GM21529 (cell line): ENCODE measurements at regions not wholly inside any gene's neighbourhood (a gene's known extent, or its start where the extent isn't known, plus 50 kb on each side); places are given as distances from the start of the nearest gene placed in this dataset.
"Not testable (repeated sequence)": the region's sequence is repeated elsewhere in the genome, so short reads cannot be mapped to it uniquely, and the experiment has no call there.

Source experiments
- ATAC-seq: cut with Tn5 transposase; IDR thresholded peaks from one replicate; pipeline ENCODE4 v1.9.1; 2021; ENCODE audit not compliant: unreplicated experiment

DNA sequence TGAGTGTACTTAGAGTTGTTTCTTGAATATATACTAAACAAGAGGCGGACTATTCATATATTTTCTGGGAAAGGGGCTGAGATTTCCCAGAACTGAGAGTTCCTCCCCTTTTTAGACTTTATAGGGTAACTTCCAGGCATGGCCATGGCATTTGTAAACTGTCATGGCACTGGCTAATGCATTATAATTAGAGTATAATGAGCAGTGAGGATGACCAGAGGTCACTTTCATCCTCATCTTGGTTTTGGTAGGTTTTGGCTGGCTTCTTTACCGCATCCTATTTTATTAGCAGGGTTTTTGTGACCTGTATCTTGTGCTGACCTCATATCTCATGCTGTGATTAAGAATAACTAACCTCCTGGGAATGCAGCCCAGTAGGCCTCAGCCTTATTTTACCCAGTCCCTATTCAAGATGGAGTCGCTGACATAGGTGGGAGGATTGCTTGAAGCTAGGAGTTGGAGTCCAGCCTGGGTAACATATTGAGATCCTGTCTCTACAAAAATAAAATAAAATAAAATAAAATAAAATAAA lies 91.4 kb downstream of the MOBP start:
- ATAC-seq: no peak

DNA sequence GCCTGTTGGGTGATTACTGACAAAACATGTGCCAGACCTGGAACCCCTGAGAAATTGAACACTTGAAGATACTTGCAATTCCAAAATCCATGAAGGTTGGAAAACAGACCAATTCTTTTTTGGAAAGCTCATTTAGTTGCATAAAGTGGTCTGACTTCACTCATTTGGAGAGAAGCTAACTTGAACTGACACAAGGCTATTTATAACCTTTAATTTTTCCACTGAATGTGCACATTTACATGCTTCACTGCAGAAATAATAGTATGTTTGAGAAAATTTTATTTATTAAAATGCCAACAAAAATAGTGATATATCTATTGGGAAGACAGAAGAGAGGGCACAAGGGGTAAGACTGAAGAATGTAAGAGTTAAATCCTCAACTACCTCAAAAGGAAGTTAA lies 92.1 kb downstream of the MOBP start:
- no peak for ATAC-seq

DNA sequence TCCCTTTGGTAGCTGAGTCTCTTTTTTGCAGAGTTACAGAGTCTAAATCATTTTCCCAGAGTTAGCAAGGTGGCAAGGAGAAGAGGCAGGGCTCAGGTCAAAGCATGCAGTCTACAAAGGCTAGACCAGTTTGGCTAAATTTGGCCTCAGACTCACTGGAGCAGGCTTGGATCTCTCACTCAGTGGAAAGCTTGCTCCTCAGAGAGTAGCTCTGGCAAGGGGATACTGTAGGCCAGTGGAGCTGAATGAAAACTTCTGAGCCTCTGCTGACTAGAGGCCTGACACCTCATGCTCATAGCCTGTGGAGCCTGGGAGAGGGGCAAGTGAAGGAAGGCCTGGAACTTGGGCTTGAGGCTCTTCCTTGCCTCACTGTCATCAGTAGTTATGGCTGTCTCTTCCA lies 101.0 kb downstream of the MOBP start:
- no peak for ATAC-seq

DNA sequence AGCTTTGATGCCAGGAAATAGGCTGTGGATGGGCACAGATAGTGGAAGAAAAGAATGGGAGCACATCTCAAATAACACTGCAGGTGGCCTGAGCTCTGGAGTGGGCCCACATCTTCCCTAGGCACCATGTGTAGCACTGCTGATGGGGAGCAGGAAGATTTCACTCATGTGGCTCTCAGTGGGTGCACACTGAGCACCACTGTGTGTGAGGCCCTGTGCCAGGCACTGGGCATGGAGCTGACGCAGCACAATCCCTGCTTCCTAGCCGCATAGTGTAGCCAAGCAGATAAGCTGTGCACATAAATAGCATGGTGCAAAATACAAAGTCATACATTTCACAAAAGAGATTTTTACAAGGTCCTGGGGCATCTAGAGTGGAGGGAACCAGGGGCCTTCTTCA lies 101.6 kb downstream of the MOBP start:
- ATAC-seq: no peak

DNA sequence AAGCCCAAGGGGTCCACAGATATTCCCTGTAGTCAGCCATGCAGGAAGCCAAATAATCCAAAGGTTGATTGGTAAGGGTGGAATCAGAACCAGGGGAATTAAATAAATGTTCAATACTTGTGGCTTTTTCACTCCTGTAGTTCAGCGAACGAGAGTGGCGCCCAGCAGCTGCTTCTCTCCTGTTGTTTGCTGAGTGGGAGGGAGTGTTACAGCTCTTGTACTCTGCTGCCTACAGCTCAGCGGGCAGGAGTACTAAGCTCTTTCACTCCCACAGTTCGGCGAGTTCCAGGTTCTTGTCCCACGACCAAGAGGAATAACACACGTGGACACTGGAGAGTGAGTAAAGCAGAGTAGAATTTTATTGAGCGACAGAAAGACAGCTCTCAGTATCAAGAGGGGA lies 105.9 kb downstream of the MOBP start:
- ATAC-seq: no peak

DNA sequence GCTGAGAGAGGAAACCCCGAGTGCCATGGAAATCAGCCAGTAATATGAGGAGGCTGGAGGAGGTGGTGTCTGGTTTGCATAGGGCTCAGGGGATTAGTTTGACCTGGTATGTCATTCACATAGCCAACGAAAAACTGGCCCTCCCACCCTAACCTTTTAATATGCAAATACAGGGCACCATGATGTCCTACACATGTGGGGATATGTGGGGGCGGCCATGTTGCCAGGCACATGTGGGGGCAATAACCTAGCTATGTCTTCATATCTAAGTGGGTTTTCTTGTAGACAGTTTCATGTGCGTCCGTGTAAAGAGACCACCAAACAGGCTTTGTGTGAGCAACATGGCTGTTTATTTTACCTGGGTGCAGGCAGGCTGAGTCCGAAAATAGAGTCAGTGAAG lies 110.1 kb downstream of the MOBP start:
- ATAC-seq: no peak

DNA sequence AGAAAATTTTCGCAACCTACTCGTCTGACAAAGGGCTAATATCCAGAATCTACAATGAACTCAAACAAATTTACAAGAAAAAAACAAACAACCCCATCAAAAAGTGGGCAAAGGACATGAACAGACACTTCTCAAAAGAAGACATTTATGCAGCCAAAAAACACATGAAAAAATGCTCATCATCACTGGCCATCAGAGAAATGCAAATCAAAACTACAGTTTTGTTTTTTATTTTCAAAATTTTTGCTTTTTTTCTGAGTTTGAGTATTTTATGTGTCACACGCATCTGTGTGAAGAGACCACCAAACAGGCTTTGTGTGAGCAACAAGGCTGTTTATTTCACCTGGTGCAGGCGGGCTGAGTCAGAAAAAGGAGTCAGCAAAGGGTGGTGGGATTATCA lies 118.7 kb downstream of the MOBP start:
- ATAC-seq: not testable (repeated sequence)

DNA sequence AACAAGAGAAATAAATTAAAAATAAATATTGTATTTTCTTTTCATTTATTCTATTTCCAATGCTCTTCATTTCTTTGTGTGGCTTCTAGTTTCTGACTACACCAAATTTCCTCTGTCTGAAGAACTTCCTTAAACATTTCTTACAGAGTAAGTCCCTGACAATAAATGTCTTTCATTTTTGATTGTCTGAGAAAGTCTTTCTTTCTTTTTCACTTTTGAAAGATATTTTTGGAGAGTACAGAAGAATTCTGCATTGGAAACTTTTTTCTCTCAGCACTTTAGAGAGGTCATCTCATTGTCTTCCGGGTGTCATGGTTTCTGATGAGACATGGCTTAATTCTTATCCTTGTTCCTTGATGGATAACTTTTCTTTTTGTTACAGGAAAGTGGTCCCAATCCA lies 119.6 kb downstream of the MOBP start:
- ATAC-seq: no peak

DNA sequence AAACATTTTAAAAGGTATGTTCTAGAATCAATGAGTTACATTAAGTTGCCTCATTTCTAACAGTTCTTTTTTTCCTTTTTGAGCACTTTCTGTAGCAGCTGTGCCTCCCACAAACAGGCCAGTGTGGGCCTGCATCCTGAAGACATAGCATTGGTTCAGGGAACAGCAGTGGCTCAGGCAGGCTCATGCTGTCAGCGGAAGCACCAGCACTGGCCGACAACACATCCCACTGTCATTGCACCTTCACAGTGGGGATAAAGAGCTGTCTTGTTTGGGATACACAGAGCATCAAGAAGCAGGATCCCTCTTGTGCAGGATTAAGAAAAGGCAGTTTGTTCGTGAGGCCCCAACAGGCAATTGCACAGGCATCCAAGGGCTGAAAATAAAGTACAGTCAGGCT lies 123.3 kb downstream of the MOBP start:
- no peak for ATAC-seq

DNA sequence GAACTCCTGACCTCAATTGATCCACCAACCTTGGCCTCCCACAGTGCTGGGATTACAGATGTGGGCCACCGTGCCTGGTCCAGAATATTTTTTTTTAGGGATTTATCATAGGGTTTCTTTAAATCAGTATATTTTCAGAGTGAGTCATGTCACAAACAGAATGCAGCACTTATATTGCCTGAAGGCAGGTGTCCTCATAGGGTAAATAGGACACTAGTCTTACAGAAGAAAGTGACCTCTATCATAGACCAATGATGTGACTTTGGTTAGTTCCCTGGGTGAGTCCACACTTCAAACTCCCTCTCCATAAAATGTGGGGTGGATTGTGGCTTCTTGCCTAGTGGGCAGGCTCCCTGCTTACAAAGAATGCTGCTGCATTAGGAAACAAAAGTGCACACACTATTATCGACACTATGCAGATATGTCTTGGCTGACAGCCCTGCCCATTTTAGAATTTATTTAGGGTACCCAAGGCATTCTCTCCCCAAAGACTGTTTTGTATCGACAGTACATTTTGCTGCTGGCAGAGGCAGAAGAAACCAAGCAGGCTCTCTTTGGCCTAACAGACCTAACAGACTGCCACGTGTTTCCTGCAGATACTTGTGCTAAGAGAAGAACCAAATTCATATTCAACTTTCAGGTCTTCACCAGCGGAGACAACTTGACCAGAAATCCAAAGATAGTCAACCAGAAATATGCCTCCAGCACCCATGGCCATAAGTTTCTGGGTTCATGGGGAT lies 125.0 kb downstream of the MOBP start:
- no peak for ATAC-seq

DNA sequence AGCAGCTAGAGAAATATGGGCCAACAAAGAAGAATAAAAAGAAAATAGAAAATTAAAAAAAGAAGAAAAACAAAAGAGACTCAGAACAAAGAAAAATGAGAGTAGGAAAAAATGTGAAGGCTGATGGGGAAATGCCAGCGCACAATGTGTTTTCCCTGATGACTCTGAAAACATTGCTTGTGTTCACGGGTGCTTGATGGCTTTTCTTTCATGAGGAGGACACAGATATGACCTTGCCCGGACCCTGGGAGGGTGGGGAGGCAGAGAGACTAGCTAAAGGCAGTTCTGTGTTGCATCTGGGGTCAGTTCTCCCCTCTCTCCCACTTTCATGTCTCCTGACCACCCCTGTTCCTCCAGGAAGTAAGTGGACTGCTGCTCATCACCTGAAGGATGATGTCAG lies 125.9 kb downstream of the MOBP start:
- no peak for ATAC-seq

DNA sequence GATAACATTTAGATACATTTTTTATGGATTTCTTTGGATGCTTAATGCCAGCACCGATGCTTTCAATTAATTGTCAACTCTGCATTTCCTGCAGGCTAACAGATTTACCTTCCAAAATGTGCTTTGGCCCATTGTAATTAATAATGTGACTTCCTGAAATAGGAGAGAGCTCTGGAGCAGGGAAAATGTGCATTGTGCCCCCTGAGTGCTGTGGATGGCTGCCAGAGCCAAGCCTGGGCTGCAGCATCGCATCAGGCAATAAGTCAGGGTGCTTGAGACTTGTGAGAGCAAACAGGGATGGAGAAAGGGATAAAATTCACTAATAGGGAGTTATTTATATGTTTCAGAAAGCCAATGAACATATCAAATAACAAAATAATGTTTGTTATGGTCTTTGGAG lies 133.8 kb downstream of the MOBP start:
- ATAC-seq: no peak

DNA sequence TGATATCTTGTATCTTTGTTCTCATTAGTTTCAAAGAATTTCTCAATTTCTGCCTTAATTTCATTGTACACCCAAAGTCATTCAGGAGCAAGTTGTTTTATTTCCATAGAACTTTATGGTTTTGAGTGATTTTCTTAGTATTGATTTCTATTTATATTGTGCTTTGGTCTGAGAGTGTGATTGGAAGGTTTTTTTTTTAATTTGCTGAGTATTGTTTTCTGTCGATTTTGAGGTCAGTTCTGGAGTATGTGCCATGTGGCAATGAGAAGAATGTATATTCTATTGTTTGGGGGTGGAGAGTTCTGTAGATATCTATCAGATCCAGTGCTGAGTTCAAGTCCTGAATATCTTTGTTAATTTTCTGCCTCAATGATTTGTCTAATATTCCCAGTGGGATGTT lies 138.4 kb downstream of the MOBP start:
- no peak for ATAC-seq

DNA sequence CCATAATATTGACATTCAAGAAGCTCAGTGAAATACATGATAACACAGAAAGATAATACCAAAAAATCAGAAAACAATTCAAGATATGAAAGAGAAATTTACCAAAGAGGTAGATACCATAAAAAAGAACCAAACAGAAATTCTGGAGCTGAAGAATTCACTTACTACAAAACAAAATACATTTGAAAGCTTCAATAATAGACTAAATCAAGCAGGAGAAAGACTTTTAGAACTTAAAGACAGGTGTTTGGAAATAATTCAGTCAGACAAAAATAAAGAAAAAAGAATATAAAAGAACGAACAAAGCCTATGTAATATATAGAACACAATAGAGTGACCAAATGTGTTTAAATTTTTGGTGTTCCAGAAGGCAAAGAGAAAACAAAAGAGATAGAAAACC lies 158.7 kb downstream of the MOBP start:
- no peak for ATAC-seq

DNA sequence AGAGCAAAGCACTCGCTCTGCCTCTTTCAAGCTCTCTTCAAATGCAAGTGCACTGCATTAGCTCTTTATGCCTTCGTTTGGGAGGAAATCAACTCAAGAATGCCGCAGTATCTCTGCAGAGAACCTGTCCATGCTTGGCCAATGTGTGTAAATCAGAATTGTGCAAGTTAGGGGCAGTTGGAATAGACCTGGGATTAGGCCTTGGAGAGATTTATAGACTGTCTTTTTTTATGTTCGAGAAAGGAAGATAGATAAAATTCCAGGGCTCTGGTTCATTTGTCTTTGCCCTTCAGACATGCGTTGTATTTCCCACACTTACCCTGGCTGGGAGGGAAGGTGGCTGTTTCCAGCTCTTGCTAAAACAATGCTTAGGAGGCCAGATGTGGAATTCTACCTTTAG lies 163.7 kb downstream of the MOBP start:
- ATAC-seq: no peak

DNA sequence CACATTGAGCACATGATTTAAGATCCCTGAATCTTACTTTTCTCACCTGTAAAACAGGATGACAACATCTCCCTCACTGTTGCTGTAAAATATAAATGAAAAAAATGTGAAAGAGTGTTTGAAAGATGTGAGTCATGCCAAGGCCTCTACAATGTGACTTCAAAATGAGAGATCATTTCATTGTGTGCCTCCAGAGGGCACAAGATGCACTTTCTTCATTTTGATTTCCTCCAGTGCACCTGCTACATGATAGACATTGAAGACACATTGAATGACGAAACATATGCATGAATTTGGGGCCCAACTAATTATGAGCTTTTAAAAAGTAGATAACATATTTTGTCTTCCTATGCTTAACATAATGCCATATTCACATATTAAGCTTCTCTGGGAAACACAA lies 170.3 kb downstream of the MOBP start:
- no peak for ATAC-seq

DNA sequence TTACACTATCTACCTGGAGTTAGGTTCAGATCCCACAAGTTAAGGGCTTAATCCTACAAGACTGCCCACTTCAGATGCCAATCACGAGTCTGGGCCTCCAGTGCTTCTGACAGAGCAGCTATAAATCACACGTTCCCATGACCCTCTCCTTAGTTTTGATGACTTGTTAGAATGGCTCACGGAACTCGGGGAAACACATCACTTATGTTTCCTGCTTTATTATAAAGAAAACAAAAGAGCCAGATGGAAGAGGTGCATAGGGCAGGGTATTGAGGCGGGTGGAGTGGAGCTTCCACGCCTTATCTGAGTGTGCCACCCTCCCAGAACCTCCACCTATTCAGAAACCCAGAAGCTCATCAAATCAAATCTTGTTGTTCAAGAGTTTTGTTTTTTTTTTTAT lies 170.8 kb downstream of the MOBP start:
- no peak for ATAC-seq

DNA sequence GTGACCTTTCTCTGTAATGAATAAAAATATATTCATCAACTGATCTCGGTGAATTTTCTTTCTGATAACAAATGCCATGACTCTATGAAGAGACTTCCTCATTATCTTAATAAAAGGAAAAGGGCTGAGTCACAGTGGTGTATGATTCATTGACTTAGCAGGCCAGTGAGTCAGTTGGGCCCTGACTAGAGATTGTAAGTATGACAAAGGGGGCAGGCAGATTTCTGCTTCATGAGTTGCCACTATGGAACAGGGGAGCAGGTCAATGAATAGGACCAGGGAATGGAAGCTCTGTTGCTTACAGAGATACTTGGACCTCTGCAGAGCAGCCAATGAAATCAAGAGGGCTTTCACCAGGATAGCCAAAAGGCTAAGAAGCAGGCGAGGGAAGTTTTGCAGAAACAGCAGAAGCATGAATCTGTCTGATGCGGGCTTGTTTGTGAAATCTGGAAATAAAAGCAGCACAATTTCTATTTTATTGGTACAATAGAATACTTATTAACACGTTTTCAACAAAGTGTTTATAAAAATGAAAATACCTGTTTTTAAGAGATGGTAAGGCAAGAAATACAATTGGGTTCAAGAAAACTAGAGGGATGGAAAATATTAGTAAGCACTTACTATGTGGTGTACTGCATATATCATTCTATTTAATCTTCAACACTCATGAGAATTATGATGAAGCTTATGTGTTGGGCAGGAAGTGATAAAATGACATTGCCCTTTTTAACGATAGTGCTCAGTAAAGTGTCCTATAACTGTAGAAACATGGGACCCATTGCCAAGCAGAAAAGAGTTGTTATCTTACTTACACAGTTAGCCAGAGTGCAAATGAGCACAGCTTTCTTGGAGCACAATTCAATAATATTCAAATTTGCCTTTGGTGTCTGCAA lies 169.8 kb upstream of the MYRIP start:
- ATAC-seq: no peak

DNA sequence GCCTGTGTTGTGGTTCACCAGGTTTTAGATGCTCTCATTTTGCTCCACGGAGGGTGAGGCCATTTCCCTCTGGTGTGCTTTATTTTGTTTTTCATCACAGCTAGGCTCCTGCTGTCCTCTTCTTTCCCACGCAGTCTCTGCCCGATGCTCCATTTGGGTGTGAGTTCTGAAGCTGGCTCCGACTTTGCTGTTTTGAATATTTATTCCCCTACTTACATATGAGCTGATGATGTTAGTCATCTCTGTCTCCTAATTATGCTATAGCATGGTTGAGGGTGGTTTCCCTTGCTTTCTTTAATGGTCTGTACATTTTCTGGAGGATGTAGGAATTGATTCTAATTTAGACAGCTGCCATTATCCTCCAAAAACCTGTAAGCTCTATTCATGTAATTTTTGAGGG lies 168.1 kb upstream of the MYRIP start:
- ATAC-seq: no peak

DNA sequence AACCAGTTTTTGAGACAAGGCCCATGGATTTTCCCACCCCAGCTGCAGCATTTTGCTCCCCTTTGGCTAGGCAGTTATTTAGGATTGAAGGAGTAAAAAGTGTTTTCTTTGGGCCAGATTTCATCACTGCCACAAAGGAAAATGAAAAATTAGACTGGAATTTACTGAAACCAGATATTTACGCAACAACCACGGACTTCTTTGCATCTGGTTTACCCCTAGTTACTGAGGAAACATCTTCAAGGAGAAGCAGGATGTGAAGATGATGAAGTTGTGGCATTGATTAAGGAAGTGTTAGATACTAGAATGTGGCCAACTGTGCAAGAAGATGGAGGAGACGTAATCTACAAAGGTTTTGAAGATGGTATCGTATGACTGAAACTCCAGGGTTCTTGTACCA lies 165.2 kb upstream of the MYRIP start:
- no peak for ATAC-seq

DNA sequence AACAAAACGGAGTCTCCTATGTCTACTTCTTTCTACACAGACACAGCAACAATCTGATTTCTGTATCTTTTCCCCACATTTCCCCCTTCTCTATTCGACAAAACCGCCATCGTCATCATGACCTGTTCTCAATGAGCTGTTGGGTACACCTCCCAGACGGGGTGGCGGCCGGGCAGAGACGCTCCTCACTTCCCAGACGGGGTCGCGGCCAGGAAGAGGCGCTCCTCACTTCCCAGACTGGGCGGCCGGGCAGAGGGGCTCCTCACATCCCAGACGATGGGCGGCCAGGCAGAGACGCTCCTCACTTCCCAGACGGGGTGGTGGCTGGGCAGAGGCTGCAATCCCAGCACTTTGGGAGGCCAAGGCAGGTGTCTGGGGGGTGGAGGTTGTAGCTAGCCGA lies 158.2 kb upstream of the MYRIP start:
- ATAC-seq: not testable (repeated sequence)

DNA sequence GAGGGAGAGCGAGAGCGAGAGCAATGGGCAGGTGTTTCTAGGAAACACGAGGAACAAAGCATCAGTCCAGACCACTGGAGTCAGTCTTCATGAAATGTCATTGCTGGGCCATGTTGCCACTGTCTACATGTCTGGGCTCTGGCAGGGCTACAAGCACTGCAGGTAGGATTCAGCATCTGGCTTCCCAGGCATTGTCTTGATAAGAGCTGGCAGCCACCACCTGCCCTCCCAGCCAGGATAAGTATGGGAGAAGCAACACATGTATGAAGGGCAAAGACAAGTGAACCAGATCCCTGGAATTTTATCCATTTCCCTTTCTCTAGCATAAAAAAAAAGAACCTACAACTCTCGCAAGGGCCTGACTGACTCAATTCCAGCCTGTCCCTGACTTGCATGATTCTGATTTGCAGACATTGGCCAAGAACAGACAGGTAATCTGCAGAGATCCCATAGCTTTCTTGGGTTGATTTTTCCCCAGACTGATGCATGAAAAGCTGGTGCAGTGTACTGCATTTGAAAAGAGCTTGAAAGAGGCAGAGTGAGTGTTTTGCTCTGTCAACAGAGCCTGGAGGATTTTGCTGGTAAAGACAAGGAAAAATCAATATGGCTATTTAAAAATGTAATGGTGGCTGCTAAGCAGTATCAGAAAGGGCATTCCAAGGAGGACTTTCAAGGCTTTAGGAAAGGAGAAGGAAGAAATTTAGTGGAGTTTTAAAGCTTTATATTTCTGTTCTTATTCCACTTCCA lies 157.2 kb upstream of the MYRIP start:
- ATAC-seq: no peak
